Adrenal gland (tissue), 5 donors: ENCODE measurements at regions not wholly inside any gene's neighbourhood (a gene's known extent, or its start where the extent isn't known, plus 50 kb on each side); places are given as distances from the start of the nearest gene placed in this dataset.

Experiments
- POLR2A ChIP-seq, 2 donors: fragments of 450-650 bp; IDR thresholded peaks; one replicate each; pipeline ENCODE4 v1.6.1; 2017; ENCODE audit warnings: antibody characterized with exemption in 2 of 2, mild to moderate bottlenecking in 2 of 2, moderate library complexity in 1 of 2
- TF ChIP-seq, protein P1 (sequence below), 6 experiments: fragments of 450-650 bp in 4 of 6; fragments of 200-600 bp in 2 of 6; sonication (generic) in 1 of 6; IDR thresholded peaks; 1 replicate in 5 of 6; 2 replicates in 1 of 6; pipeline versions ENCODE4 v1.5.1 to v1.8.0; 2016 to 2021; ENCODE audit warnings: antibody characterized with exemption in 6 of 6, mild to moderate bottlenecking in 2 of 6, moderate library complexity in 1 of 6
- donor health status: DM: no; HTN: no; CAD: no.

DNA sequence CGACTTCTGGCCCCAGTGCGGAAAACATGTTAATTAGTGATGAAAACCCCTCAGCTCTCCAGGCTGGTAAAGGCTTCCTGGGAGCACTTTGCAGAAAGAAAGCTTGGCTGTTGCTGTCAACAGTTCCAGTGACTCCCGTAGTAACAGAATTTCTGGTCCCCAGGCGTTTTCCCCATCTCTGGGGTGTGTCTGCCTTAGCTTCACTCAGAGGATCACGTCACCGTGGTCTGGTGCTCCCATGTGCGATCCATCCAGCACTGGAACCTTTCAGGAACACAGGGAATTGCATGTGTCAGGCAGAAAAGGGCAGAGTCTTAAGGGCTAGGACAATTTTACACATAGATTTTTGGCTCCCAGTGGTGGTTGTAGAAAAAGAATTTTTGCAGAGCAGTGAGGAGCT is 470.4 kb upstream of the USP24 start:
- TF ChIP-seq POLR2A (IDR thresholded peaks at IDR 0.05), result no peak
- TF ChIP-seq, protein P1, sequence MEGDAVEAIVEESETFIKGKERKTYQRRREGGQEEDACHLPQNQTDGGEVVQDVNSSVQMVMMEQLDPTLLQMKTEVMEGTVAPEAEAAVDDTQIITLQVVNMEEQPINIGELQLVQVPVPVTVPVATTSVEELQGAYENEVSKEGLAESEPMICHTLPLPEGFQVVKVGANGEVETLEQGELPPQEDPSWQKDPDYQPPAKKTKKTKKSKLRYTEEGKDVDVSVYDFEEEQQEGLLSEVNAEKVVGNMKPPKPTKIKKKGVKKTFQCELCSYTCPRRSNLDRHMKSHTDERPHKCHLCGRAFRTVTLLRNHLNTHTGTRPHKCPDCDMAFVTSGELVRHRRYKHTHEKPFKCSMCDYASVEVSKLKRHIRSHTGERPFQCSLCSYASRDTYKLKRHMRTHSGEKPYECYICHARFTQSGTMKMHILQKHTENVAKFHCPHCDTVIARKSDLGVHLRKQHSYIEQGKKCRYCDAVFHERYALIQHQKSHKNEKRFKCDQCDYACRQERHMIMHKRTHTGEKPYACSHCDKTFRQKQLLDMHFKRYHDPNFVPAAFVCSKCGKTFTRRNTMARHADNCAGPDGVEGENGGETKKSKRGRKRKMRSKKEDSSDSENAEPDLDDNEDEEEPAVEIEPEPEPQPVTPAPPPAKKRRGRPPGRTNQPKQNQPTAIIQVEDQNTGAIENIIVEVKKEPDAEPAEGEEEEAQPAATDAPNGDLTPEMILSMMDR (IDR thresholded peaks at IDR 0.05), result no peak
